Muscle of back (tissue), 3 donors: ENCODE measurements at regions not wholly inside any gene's neighbourhood (a gene's known extent, or its start where the extent isn't known, plus 50 kb on each side); places are given as distances from the start of the nearest gene placed in this dataset.

ENCODE experiments used
- DNase-seq, 3 donors: peaks; one replicate each; pipeline versions ENCODE4 v3.0.0 to v3.0.0-alpha.2; 2013

DNA sequence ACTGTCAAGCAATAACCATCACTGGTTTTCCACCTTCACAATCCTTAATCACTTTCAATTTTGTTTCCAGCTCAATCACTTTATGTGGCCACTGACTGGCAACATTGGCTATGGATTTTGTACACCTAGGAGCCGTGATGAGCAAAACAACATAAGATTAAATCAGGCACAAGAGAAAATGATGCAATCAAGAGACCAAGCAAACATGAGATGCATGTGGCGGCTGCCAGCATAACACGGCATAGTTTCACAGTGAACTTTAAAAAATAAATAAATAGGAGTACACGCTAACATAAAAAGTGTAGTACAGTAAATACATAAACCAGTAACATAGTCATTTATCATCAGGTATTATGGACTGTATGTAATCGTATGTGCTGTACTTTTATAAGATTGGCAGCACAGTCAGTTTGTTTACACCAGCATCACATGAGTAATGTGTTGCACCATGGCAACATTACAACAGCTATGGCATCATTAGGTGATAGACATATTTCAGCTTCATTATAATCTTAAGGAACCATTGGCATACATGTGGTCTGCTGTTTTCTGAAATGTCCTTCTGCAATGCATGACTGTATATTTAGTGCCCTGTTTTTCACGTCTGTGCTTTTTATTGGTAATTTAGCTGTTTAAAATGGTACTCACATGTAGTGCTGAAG lies 83.3 kb upstream of the PRDM11 start:
- no peak for DNase-seq

- no peak for DNase-seq
Observed at GRCh38 chr11:45063669-45064068, 82.8 kb upstream of the PRDM11 start.

DNA sequence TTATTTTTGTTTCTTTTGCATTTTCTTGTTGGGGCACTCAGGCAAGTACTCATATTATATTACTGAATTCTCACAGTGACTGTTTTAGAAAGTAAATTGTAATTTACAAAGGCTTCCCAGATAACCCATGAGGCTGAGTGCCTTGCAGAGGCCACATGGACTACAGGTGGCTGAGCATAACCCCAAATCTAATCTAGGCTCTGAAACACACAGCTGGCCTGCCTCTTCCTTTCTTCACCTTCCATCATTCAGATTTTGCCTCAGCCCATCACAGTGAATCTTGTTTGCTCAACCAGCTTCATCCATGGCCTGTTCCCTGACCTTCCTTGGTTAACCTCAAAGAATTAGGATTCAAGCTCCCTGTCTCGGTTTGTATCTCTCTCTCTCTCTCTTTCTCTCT lies 78.5 kb upstream of the PRDM11 start:
- DNase-seq, result no peak

DNA sequence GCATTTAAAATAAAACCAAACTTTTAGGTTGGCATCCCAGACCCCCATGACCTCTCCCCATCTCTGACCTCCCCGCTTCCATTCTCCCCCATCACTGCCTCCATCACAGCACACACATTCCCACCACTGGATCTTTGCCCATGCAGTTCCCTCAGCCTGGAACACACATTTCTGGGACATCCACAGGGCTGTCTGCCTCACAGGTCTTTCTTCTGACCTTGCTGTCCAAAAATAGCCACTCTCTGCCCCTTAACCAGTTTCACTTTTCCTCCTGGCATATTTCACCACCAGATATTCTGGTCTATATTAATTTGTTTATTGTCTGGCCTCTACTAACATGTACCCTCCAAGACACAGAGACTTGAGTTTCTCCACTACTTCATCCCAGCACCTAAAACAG lies 75.2 kb upstream of the PRDM11 start:
- DNase-seq, result no peak

DNA sequence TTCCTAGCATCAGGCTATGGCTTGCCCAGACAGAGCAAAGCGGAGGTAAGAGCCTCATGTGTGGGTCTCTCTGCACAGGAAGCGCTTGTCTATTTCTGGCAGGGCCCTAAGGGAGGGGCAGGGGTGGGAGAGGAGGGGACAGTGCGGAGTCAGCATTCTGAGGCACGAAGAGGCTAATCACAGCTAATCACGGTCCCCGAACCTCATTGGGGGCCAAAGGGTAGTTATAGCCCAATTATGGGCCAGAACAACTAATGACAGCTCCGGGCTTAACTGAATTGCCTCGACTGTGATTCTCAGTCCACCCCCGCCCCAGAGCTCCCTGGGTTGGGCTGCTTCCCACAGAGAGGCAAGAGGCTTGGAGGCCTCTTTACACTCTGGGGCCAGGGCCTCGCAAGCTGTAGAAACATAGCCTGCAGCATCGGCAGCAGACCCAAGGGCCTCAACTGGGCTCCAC lies 72.7 kb upstream of the PRDM11 start:
- DNase-seq, result peak in 1 of 3 donors; percentile 62

DNA sequence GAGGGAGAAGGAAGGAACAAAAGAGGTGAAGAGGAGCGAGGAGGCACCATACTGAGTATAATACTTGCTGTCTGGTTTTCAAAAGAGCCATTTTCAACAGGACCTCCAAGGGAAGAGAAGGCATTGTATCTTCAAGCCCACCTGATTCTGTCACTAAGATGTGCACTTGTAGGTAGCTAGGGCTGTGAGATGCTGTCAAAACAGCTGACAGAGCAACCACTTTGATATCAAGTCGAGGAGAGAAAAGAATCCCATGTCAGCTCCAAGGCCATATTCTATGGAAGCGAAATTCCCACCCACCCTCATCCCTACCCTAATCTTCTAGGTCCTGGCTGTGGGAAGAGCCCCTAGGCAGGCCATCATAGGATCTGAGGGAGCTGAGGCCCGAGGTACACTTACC lies 70.9 kb upstream of the PRDM11 start:
- no peak for DNase-seq

- no peak for DNase-seq
Observed at GRCh38 chr11:45075952-45076351, 70.5 kb upstream of the PRDM11 start.

DNA sequence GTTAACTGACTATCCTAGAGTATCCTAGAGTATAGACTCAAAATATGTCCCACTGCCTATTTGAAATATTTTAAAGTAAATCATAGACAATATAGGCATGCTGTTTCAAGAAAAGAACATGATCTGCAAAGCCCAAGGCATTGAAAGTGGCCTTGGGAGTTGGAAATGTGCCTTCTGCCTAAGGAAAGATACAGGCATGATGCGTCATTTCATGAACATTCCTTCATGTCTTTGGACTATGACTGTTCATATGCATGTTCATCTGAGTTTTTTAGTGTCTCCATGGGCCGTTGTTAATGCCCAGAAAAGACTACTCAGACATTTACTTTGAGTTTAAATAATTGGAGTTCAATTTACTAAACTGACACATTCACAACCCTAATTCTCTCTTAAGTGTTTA lies 69.7 kb upstream of the PRDM11 start:
- DNase-seq, result no peak

- DNase-seq, result no peak
Observed at GRCh38 chr11:45078236-45079074, 68.0 kb upstream of the PRDM11 start.

- no peak for DNase-seq
Observed at GRCh38 chr11:45079075-45079444, 67.4 kb upstream of the PRDM11 start.

DNA sequence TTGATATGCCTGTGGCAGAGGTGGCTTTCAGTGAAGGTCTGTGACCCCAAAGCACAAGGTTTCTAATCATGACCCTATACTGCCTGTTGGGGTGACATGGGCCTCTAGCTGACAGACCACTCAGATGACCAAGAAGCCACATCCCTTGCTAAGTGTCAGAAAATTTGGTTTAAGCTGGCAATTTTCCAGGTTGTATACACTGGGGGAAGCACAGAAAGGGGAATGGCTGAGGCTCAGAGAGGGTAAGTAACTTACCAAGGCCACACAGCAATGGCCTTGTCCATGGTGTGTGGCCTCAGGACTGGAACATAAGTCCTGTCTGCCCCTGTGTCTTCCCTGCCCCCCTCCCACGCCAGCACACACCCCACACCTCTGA lies 66.9 kb upstream of the PRDM11 start:
- DNase-seq, result no peak

GRCh38 chr11:45079943-45080719 lies 66.3 kb upstream of the PRDM11 start:
- no peak for DNase-seq

DNA sequence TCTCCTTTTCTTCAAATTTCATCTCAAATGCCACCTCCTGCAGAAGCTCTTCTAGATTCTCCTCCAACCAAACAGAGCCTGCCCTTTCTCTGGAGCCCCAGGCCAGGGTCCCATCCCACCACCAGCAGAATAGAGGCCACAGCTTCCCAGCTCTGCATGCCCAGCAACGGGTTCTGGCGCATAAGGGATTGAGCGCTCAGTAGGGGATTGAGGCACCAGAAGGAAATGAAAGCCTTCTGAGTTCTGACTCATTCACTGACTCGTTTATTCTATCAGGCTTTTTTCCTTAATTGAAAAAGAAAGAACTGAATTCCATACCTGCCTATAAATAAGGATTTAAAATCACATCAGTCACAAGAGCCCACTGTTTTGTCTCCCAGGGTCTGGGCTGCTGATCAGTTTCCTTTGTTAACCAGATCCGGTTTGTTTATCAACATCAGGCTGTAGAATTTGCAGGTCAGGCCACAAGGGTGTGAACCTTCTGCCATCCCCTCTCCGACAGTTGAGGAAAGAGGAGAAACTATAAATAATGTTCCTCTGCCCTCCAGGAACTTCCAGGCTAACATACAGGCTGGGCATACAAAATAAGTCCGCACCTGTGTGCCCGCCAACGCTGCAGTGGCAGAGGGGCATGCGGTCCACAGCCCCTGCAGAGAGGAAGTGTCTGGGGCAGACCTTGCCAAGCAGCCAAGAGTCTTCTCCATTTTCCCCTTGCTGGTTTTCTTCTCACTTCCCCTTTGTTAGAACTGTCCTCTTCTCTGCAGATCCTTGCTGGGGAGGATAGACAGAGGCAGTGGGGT lies 63.5 kb upstream of the PRDM11 start:
- no peak for DNase-seq

GRCh38 chr11:45083544-45084087 lies 62.8 kb upstream of the PRDM11 start:
- DNase-seq, result no peak

- no peak for DNase-seq
Observed at GRCh38 chr11:45085646-45086501, 60.6 kb upstream of the PRDM11 start.

DNA sequence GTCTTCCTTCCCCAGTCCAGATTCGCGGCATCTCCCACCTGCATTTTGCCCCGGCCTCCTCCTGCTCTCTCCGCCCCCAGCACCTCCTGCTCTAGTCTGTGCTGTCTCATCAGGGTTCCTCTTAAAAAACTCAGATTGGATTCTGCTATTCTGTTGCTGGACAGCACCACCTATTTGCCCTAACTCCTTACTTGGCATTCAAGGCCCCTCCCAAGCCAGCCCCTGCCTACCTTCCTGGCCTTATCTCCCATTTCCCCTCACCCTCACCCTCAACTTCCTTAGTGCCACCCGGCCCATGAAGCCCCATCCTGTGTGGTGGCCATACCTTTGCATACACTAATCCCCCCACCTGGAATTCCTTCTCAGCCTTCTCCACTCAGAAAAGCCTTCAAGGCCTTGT lies 59.9 kb upstream of the PRDM11 start:
- no peak for DNase-seq

DNA sequence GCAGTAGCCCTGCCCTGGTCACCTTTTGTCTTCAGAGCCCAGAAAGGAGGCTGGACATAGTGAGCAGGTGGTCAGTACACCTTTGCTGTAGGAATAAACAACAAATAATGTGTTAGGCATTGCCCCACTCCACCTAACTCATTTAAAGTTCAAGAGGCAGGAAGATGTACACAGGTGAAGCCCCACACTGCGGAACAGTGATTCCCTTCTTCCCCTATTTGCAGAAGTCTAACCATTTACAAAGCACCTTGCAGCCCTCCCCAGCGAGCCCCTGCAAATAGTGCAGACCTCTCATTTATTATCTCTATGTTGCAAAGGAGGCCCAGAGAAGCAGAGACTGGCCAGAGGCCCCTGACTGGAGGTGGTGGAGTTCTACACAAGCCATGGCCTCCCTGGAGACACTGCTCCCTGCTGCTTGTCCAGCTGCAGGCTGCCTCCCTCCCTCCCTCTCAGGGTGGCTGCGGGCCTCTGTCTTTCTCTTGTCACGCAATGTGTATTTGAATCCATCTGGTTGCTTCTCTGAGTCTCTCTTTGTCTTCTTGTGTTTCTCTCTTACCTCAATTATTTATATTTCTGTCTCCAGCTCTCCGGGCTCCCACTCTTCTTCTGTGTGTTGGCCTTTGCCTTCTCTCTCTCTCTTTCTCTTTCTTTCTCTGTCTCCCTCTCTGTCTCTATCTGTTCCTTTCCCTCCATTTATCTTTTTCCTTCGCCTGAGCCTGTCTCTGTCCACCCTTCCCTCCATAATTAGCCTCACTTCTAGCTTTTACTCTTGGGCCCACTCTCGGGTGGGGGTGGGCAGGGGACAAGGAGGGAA lies 59.1 kb upstream of the PRDM11 start:
- no peak for DNase-seq

DNA sequence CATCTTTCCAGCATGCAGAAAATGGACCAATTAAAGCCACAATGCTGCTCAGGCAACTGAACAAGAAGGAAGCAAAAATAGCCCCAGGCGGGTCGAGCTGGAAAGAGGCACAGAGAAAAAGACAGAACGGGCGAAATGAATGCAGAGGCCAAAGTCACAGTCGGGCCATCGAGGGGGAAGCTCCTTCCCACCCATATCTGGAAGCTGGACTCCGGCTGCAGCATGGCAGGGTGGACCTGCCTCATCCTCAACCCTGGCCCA lies 58.6 kb upstream of the PRDM11 start:
- DNase-seq, result no peak

- peak; percentile 78 to 93 (median 89) for DNase-seq
Observed at GRCh38 chr11:45089251-45089650, 57.2 kb upstream of the PRDM11 start.
